NCI-H345 (cell line): ENCODE measurements at regions not wholly inside any gene's neighbourhood (a gene's known extent, or its start where the extent isn't known, plus 50 kb on each side); places are given as distances from the start of the nearest gene placed in this dataset.
"Not testable (repeated sequence)": the region's sequence is repeated elsewhere in the genome, so short reads cannot be mapped to it uniquely, and the experiment has no call there.

Experiments used
- DNase-seq: peaks from one replicate; lab custom pipeline; 2025; lab: John Stamatoyannopoulos, UW

DNA sequence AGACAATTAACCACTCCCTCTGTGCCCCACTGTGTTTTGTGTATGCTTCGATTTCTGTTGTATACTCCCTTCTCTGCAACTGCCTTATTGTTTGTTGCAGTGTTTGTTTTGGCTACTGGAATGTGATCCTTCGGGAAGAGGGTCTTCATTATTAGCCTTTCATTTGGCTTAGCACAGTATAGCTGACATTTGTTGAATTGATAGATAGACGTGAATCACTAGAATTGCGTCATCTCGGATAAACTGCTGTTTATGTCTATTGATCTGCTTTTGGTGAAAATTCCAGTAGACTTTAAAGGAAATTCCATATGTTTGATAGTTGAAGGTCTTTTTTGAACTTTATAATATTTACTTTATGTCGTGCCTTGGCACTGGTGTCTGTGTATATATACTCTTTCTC is 189.9 kb upstream of the EYA4 start:
- DNase-seq = no peak

GRCh38 chr6:133052465-133052864 is 188.7 kb upstream of the EYA4 start:
- DNase-seq = no peak

DNA sequence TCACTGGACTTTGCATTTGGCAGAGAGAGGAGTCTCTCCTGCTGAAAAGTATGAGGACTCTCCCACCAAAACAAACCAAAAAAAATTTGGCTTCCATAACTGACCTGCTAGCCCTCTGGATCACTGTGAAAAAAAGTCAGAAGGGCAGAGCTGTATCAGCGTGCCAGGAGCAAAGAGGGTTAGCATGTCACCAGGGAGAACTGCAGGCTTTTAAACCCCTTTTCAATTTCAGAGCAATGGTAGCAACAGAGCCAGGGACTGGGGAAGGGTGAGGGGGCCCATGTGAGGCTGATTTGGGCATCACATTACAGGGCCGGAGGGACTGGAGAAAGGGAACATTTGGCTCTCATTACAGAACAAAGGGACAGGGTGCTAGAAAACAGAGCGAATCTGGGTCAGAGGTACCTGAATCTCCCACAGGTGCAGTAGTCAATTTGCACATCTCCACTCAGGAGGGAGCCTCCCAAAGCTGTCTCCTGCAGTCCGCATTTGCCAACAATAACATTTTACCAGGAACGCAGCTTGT is 185.7 kb upstream of the EYA4 start:
- no peak for DNase-seq

GRCh38 chr6:133057352-133057751 is 183.8 kb upstream of the EYA4 start:
- no peak for DNase-seq

DNA sequence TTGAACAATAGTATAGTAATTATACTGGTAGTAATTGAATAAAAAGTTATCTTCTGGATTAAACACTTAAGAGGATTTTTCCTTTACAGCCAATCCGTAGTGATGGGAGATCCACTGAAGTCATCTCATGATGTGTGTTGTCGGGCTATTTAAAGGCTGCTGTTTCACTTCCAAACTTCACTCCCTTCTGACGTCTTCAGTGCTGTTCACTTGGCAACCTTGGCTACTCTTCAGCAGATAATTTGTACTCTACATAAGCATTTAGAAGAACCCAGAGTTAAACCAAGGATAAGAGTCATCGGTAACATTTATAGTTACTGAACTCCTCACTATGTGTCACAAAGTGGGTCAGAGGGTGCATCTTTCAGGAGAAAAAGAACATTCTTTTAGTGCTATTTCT is 179.1 kb upstream of the EYA4 start:
- no peak for DNase-seq

GRCh38 chr6:133062696-133063306 is 178.4 kb upstream of the EYA4 start:
- DNase-seq = no peak

GRCh38 chr6:133067960-133068359 is 173.2 kb upstream of the EYA4 start:
- DNase-seq = no peak

- DNase-seq = no peak
Observed at GRCh38 chr6:133070410-133071043, 170.6 kb upstream of the EYA4 start.

DNA sequence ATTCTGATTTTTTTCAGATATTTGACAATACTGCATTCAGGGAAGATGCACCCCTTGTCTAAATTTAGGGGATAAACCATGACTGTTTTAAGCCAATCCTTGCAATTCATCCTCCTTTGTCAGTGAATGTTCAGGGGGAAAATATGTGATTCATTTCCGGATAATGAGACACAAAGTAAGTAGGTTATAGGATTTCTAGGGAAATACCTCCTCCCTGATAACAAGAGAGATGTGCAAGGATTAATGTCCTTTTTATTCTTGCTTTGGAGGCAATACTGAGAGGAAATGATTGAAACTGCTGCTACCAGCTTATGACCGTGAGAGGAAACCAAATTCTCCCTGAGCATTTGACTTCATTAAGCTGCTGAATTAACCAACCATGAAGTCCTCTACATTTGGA is 161.3 kb upstream of the EYA4 start:
- no peak for DNase-seq

- DNase-seq = no peak
Observed at GRCh38 chr6:133083248-133083967, 157.7 kb upstream of the EYA4 start.

DNA sequence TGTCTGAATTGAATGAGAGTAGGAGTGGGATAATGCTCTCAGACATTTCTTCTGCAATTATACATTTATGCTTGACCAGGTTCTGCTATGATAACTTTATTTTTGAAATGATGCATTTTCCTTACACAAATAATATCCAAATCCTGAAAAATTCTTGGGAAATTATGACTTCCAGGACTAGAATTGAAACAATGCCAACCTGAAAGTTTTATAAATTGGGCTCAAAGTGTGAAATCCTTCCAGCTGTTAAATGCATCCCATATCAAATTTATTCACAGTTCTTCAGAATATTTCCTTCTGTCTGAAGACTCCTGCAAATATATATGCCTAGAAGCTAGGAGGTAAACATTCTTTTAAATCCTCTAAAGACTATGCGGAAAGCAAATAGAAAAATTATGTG is 155.7 kb upstream of the EYA4 start:
- DNase-seq = no peak

DNA sequence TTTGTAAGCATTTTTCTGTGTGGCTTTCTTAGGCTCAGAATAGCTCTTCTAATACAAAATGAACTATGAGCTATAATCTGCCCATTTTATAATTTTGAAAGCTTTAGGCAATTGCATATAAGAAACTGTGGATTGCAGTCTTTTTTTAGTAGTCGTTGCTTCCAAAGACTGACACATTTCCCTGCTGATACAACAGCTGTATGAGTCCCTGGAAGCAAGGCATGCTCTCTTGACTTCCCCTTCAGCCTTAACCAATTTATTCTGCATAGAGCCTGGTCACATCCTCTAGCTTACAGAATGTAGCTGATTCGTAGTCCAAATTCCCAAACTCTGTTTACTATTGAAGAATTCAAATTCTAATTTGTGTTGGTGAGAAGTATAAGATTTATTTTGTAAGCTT is 155.3 kb upstream of the EYA4 start:
- no peak for DNase-seq

DNA sequence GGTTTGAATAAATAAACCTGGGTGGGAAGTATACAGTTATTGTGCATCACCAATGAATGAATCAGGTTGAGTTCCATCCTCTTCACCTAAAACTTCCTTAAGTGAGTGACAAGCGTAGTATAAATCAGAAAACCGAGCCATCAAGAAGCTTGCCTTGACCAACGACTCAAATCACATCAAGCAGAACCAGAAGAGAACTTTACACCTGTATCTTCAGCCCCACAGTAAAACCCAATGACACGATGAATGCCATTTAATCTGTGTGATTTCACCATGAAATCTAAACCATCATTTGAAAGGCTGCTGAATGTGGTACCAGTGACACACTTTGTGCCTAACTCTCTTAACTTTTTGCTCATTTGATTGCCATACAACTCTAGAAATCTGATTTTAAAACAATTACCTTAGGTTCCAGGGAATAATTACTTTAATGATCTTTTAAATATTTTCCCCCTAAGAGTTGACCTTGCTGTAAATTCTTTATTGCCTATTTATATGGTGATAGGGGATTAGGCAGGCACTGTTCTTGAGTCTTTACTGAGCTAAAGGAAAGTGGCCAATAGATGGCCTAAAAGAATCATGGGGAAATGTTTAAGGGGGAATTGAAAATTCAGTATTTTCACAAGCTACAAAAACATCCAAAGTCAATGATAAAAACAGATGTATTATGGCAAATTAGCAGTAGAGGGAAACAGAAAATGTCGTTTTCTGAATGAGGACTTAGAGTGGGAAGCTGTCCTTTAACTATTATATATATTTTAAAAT is 152.0 kb upstream of the EYA4 start:
- DNase-seq = no peak

- no peak for DNase-seq
Observed at GRCh38 chr6:133092199-133092598, 149.0 kb upstream of the EYA4 start.

- DNase-seq = no peak
Observed at GRCh38 chr6:133092771-133093170, 148.4 kb upstream of the EYA4 start.

GRCh38 chr6:133093211-133093610 is 147.9 kb upstream of the EYA4 start:
- not testable (repeated sequence) for DNase-seq

- no peak for DNase-seq
Observed at GRCh38 chr6:133093956-133094355, 147.2 kb upstream of the EYA4 start.

DNA sequence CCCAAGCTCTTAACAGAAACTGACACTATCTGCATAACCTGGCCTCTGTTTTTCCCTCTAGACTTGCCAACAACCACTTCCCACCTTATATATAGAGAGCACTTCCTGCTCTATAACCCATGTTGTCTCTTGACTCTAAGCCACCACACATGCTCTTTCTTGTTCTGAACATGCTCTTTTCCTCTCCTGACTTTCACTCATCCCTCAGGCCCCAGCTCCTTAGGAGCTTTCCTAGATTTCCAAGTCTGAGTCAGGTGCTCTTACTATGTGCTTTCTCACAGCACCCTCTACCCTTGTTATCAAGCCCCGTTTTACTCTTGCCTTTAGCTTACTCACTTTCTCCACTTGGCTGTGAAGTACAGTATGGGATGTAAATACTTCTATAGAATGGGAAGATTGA is 143.9 kb upstream of the EYA4 start:
- no peak for DNase-seq

GRCh38 chr6:133099573-133099972 is 141.6 kb upstream of the EYA4 start:
- no peak for DNase-seq

GRCh38 chr6:133100865-133101264 is 140.3 kb upstream of the EYA4 start:
- DNase-seq = no peak

GRCh38 chr6:133101790-133102189 is 139.4 kb upstream of the EYA4 start:
- DNase-seq = no peak

DNA sequence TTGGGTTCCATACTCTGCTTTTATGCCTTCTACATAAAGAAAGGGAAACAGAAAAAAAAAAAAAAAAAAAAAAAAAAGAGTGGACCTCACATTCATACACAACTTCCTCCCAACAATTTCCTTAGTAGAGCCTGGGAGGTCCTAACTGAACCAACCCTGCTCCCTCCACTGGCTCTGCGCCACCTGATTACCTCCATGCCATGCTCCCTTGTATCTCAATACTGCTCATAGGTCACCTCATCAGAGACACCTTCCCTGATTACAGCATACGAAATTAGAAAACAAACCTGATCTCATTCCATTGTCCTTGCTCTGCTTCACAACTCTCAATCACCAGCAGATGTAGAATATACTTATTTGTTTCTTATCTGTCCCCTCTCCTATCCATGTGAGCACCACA is 134.2 kb upstream of the EYA4 start:
- DNase-seq = no peak

- DNase-seq = no peak
Observed at GRCh38 chr6:133108419-133108818, 132.7 kb upstream of the EYA4 start.
